ENCODE measurements at regions not wholly inside any gene's neighbourhood (a gene's known extent, or its start where the extent isn't known, plus 50 kb on each side); places are given as distances from the start of the nearest gene placed in this dataset.
A peak's percentile ranks its signal among the peaks of the same experiment; 100 is the strongest.

DNA sequence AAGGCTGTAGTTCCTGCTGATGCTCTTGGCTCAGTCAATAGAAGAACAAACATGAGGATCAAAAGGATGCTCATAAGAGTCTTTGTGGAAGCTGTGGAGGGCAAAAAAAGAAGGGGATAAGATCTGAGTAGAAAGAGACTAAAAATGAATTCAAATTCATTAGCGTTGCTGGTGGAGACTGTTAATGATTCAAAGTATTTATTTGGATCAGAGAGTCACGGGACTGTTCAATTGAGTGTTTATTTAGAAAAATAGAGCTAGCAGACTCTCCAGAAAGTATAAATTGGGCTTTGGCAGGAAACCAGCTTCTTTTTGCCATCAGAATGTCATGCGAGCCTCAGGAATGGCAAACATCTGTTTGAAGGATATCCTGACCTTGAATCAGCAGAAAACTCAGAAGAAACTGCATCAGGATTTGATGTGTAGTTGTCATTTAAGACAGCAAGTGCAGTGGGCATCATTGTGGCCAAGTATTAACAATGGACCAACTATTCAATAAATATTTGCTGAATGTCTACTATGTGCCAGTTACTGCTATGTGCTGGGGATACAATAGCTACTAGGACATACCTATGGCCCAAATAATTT is 126.4 kb downstream of the TBC1D30 start:
- peaks cover 10 to 11% of the 10 kb centered on the region in 2 donors for H3K4me1 ChIP-seq (ENCODE audit: control insufficient read depth in 2 of 2, insufficient read depth in 1 of 2, low read depth in 1 of 2, low read length in 2 of 2)
- H3K4me2 ChIP-seq (ENCODE audit: insufficient read depth, low read length, poor library complexity, severe bottlenecking), result no peak overlapping the region
- H3K9me3 ChIP-seq (replicated peaks in 1 of 2; ENCODE audit: control insufficient read depth in 2 of 2, insufficient read depth in 1 of 2, low read depth in 1 of 2, low read length in 2 of 2), result no peaks in the 10 kb centered on the region
- no peak overlapping the region for H2AK5ac ChIP-seq (ENCODE audit: low read depth, low read length)
- H2BK5ac ChIP-seq (ENCODE audit: low read length), result no peak overlapping the region
- H3K27me3 ChIP-seq (ENCODE audit: control insufficient read depth in 3 of 3, insufficient read depth in 3 of 3, low read depth in 1 of 3, low read length in 3 of 3), result no peaks in the 10 kb centered on the region
- H2AFZ ChIP-seq (ENCODE audit: low read length), result no peak overlapping the region
- no peak for DNase-seq (ENCODE audit: low spot score)
- no peak overlapping the region for H2BK120ac ChIP-seq (ENCODE audit: low read depth, low read length)
- no peak overlapping the region for H3K14ac ChIP-seq (ENCODE audit: low read length)
- H3K23ac ChIP-seq (ENCODE audit: low read depth, low read length, poor library complexity), result no peak overlapping the region
- WGBS, 2 donors (ENCODE audit: extremely low coverage in 2 of 2, insufficient read length in 2 of 2, insufficient replicate concordance in 1 of 2), result no CpG with 5 or more reads among the region's 3 CpGs
- no peaks in the 10 kb centered on the region for H3K79me1 ChIP-seq (ENCODE audit: low read depth, low read length)
- H4K91ac ChIP-seq (ENCODE audit: low read depth, low read length, poor library complexity), result no peak overlapping the region
- H3K9ac ChIP-seq (ENCODE audit: low read depth, low read length, poor library complexity), result no peak overlapping the region
- H3K4ac ChIP-seq (ENCODE audit: low read length), result no peak overlapping the region
- H3K18ac ChIP-seq (ENCODE audit: low read length), result no peak overlapping the region
- no peak overlapping the region for H3K27ac ChIP-seq (replicated peaks; ENCODE audit: low read length)
- H4K8ac ChIP-seq (ENCODE audit: low read depth, low read length), result no peak overlapping the region
- no peak overlapping the region for H2BK12ac ChIP-seq (ENCODE audit: low read length)
- no peaks in the 10 kb centered on the region for H3K36me3 ChIP-seq (replicated peaks in 1 of 2; ENCODE audit: control insufficient read depth in 2 of 2, insufficient read depth in 2 of 2, low read length in 2 of 2)
- H3K4me3 ChIP-seq (ENCODE audit: low read length in 2 of 2), result no peak overlapping the region
- no peak overlapping the region for H2BK15ac ChIP-seq (ENCODE audit: low read length)

GRCh38 chr12:64951944-64952343 is 127.5 kb downstream of the TBC1D30 start:
- Histone ChIP-seq H3K14ac (ENCODE audit: low read length) (no peak overlapping the region), H3K79me1 (ENCODE audit: low read depth, low read length) (no peaks in the 10 kb centered on the region), H2AFZ (ENCODE audit: low read length) (no peak overlapping the region), H2BK120ac (ENCODE audit: low read depth, low read length) (no peak overlapping the region), H3K9me3 (replicated peaks in 1 of 2; ENCODE audit: control insufficient read depth in 2 of 2, insufficient read depth in 1 of 2, low read depth in 1 of 2, low read length in 2 of 2) (no peaks in the 10 kb centered on the region), H3K9ac (ENCODE audit: low read depth, low read length, poor library complexity) (no peak overlapping the region), H3K27ac (replicated peaks; ENCODE audit: low read length) (no peak overlapping the region), H3K36me3 (replicated peaks in 1 of 2; ENCODE audit: control insufficient read depth in 2 of 2, insufficient read depth in 2 of 2, low read length in 2 of 2) (no peaks in the 10 kb centered on the region), H3K4me2 (ENCODE audit: insufficient read depth, low read length, poor library complexity, severe bottlenecking) (no peak overlapping the region), H3K23ac (ENCODE audit: low read depth, low read length, poor library complexity) (no peak overlapping the region), H3K4ac (ENCODE audit: low read length) (no peak overlapping the region), H2BK12ac (ENCODE audit: low read length) (no peak overlapping the region), H4K91ac (ENCODE audit: low read depth, low read length, poor library complexity) (no peak overlapping the region), H4K8ac (ENCODE audit: low read depth, low read length) (no peak overlapping the region), H2BK15ac (ENCODE audit: low read length) (no peak overlapping the region), H3K4me3 (ENCODE audit: low read length in 2 of 2) (no peak overlapping the region), H3K27me3 (ENCODE audit: control insufficient read depth in 3 of 3, insufficient read depth in 3 of 3, low read depth in 1 of 3, low read length in 3 of 3) (no peaks in the 10 kb centered on the region), H2AK5ac (ENCODE audit: low read depth, low read length) (no peak overlapping the region), H2BK5ac (ENCODE audit: low read length) (no peak overlapping the region), H3K18ac (ENCODE audit: low read length) (no peak overlapping the region), H3K4me1 (ENCODE audit: control insufficient read depth in 2 of 2, insufficient read depth in 1 of 2, low read depth in 1 of 2, low read length in 2 of 2) (peaks cover 2 to 11% of the 10 kb centered on the region in 2 donors)
- DNase-seq (ENCODE audit: low spot score), result no peak
- no CpG with 5 or more reads among the region's 1 CpG for WGBS, 2 donors (ENCODE audit: extremely low coverage in 2 of 2, insufficient read length in 2 of 2, insufficient replicate concordance in 1 of 2)

DNA sequence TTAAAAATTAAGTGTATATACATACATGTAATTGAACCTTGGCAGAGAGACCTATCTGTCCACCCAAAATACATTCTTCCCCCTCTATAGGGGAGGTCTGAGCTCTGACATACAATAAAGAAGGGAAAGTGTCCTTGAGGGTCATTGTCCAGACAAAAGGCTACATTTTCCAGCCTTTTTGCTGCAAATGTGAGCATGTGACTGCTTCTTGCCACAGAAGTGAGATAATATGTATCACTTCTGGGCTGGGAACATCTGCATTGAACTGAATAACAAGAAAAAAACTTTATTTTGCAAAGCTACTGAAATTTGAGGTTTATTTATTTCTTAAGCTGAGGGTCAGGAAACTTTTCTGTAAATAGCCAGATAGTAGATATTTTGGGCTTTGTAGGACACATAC is 131.3 kb downstream of the TBC1D30 start:
- Histone ChIP-seq H3K14ac (ENCODE audit: low read length) (no peak overlapping the region), H3K18ac (ENCODE audit: low read length) (no peak overlapping the region), H2BK12ac (ENCODE audit: low read length) (no peak overlapping the region)

DNA sequence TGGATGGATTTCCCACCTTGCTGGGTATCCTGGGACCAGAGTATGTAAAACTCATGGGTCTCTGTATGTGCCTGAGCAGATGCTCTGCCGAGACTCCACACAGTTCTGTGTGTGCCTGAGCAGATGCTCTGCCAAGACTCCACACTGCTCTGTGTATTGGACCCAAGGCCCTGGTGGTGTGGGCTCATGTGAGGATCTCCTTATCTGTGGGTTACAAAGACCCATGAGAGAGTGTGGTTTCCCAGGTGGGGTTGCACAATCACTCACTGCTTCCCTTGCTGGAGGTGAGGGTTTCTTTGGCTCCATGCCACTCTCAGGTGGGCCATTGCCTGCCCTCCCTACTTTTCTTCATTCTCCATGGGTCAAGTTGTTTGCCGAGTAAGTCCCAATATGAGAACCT is 141.5 kb downstream of the TBC1D30 start:
- no peak for DNase-seq (ENCODE audit: low spot score)
- Histone ChIP-seq H2AK5ac (ENCODE audit: low read depth, low read length) (no peak overlapping the region), H3K4me1 (ENCODE audit: control insufficient read depth in 2 of 2, insufficient read depth in 1 of 2, low read depth in 1 of 2, low read length in 2 of 2) (peaks cover 0 to 2% of the 10 kb centered on the region in 2 donors), H3K4me2 (ENCODE audit: insufficient read depth, low read length, poor library complexity, severe bottlenecking) (no peak overlapping the region), H4K8ac (ENCODE audit: low read depth, low read length) (no peak overlapping the region), H2AFZ (ENCODE audit: low read length) (no peak overlapping the region), H3K4ac (ENCODE audit: low read length) (no peak overlapping the region), H3K36me3 (replicated peaks in 1 of 2; ENCODE audit: control insufficient read depth in 2 of 2, insufficient read depth in 2 of 2, low read length in 2 of 2) (no peaks in the 10 kb centered on the region), H3K9ac (ENCODE audit: low read depth, low read length, poor library complexity) (no peak overlapping the region), H3K9me3 (replicated peaks in 1 of 2; ENCODE audit: control insufficient read depth in 2 of 2, insufficient read depth in 1 of 2, low read depth in 1 of 2, low read length in 2 of 2) (peaks cover 0 to 2% of the 10 kb centered on the region in 2 donors), H2BK12ac (ENCODE audit: low read length) (no peak overlapping the region), H3K4me3 (ENCODE audit: low read length in 2 of 2) (no peak overlapping the region), H2BK15ac (ENCODE audit: low read length) (no peak overlapping the region), H3K23ac (ENCODE audit: low read depth, low read length, poor library complexity) (peak overlapping the region; percentile 9), H3K18ac (ENCODE audit: low read length) (no peak overlapping the region), H2BK5ac (ENCODE audit: low read length) (no peak overlapping the region), H3K14ac (ENCODE audit: low read length) (no peak overlapping the region), H3K27me3 (ENCODE audit: control insufficient read depth in 3 of 3, insufficient read depth in 3 of 3, low read depth in 1 of 3, low read length in 3 of 3) (no peaks in the 10 kb centered on the region), H3K27ac (replicated peaks; ENCODE audit: low read length) (no peak overlapping the region), H4K91ac (ENCODE audit: low read depth, low read length, poor library complexity) (no peak overlapping the region), H3K79me1 (ENCODE audit: low read depth, low read length) (no peaks in the 10 kb centered on the region), H2BK120ac (ENCODE audit: low read depth, low read length) (no peak overlapping the region)
- no CpG with 5 or more reads among the region's 2 CpGs for WGBS, 2 donors (ENCODE audit: extremely low coverage in 2 of 2, insufficient read length in 2 of 2, insufficient replicate concordance in 1 of 2)

More for the DNA sequence above, 131.3 kb downstream of the TBC1D30 start:
- no peak overlapping the region for H4K91ac ChIP-seq (ENCODE audit: low read depth, low read length, poor library complexity)
- no peaks in the 10 kb centered on the region for H3K9me3 ChIP-seq (replicated peaks in 1 of 2; ENCODE audit: control insufficient read depth in 2 of 2, insufficient read depth in 1 of 2, low read depth in 1 of 2, low read length in 2 of 2)
- no peak overlapping the region for H3K4me2 ChIP-seq (ENCODE audit: insufficient read depth, low read length, poor library complexity, severe bottlenecking)
- no peak overlapping the region for H2BK15ac ChIP-seq (ENCODE audit: low read length)
- H3K4me1 ChIP-seq (ENCODE audit: control insufficient read depth in 2 of 2, insufficient read depth in 1 of 2, low read depth in 1 of 2, low read length in 2 of 2), result peaks cover 2 to 11% of the 10 kb centered on the region in 2 donors
- no peak overlapping the region for H3K9ac ChIP-seq (ENCODE audit: low read depth, low read length, poor library complexity)
- no peaks in the 10 kb centered on the region for H3K79me1 ChIP-seq (ENCODE audit: low read depth, low read length)
- no peak overlapping the region for H4K8ac ChIP-seq (ENCODE audit: low read depth, low read length)
- no peak overlapping the region for H2BK5ac ChIP-seq (ENCODE audit: low read length)
- H2AK5ac ChIP-seq (ENCODE audit: low read depth, low read length), result no peak overlapping the region
- no peak overlapping the region for H2AFZ ChIP-seq (ENCODE audit: low read length)
- DNase-seq (ENCODE audit: low spot score), result no peak
- H3K4me3 ChIP-seq (ENCODE audit: low read length in 2 of 2), result no peak overlapping the region
- no peak overlapping the region for H3K23ac ChIP-seq (ENCODE audit: low read depth, low read length, poor library complexity)
- no peak overlapping the region for H3K27ac ChIP-seq (replicated peaks; ENCODE audit: low read length)
- no peaks in the 10 kb centered on the region for H3K36me3 ChIP-seq (replicated peaks in 1 of 2; ENCODE audit: control insufficient read depth in 2 of 2, insufficient read depth in 2 of 2, low read length in 2 of 2)
- no peaks in the 10 kb centered on the region for H3K27me3 ChIP-seq (ENCODE audit: control insufficient read depth in 3 of 3, insufficient read depth in 3 of 3, low read depth in 1 of 3, low read length in 3 of 3)
- H2BK120ac ChIP-seq (ENCODE audit: low read depth, low read length), result no peak overlapping the region
- H3K4ac ChIP-seq (ENCODE audit: low read length), result no peak overlapping the region
